ENCODE measurements at regions not wholly inside any gene's neighbourhood (a gene's known extent, or its start where the extent isn't known, plus 50 kb on each side); places are given as distances from the start of the nearest gene placed in this dataset.

DNA sequence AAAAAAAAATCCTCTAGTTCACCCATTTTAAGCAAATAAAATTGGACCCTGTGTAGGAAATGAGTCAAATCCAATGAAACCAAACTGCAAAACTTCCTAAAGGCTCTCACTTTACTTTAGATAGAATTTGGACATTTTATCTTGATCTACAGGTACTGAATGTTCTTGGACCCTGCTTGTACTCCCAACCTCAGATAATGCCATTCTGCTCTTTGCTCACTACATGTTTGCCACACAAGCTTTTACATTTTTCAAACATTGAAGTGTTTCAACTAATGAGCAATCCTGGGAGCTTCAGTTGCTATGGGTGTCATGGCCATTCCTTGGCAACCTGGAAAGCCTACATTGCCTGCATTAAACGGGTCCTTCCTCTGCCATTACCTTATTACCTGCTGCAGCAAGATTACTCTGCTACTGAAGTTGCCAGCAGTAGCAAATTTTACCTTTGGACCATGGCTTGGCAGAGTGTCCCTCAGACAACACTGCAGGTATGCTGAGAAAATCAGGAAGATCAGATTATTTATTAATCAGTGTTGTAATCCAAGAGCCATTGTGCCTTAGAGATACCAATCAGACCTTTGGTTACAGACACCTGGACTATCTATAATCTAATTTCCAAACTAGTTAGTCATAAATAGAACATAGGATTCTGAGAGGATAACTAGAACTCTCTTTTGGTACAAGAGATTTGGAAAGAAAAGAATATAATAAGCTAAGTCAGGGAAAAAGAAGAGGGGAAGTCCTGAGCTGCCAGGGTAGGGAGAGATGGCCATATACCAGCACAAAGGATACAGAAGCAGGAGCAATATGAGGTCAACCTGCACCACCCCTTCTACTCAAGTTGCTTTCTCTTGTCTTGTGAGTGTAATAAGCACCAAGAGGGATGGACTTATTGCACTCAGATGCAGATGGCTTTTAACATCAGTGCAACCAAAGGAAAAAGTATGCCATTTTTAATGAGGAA, 293.3 kb upstream of the TFPI start:
- in situ Hi-C loops (cut with HindIII; ENCODE audit: low pct_unique_long_range_greater_than_20kb, low sequenced_read_pairs) = no loop called here
- DNase-seq (ENCODE audit: low read depth) = no peak

GRCh38 chr2:187851955-187852561, 297.8 kb upstream of the TFPI start:
- DNase-seq (ENCODE audit: low read depth) = no peak
- in situ Hi-C loops (cut with HindIII; ENCODE audit: low pct_unique_long_range_greater_than_20kb, low sequenced_read_pairs) = no loop called here

DNA sequence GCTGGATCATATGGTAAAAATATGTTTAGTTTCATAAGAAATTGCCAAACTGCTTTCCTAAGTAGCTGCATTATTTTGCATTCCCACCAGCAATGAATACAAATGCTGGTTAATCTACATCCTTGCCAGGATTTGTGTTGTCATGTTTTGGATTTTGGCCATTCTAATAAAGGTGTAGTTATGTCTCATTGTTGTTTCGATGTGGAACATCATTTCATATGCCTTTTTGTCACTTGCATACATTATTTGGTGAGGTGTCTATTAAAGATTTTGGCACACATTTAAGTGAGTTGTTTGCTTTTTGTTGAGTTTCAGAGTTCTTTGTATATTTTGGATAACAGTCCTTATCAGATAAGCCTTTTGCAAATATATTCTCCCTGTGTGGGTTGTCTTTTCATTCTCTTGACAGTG, 299.2 kb upstream of the TFPI start:
- in situ Hi-C loops (cut with HindIII; ENCODE audit: low pct_unique_long_range_greater_than_20kb, low sequenced_read_pairs) = no loop called here
- DNase-seq (ENCODE audit: low read depth) = no peak

DNA sequence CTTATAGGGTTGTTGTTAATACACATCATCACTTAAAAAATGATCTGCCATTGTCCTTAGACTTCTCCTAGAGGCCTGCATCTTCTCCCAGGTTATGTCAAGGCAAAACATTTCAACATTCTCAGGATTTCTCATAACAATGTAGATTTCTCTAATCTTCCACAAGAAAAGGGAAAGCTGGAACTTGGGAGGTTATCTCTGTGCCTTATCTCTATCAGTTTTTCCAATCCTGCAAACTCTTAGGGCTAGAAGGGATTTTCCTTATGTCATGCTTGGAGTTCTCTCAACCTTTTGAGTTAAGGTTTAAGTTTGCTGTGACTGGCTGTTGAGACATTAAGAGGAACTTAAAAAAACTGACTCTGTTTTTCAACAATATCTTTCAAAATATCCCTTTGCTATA, 300.6 kb upstream of the TFPI start:
- no peak for DNase-seq (ENCODE audit: low read depth)
- in situ Hi-C loops (cut with HindIII; ENCODE audit: low pct_unique_long_range_greater_than_20kb, low sequenced_read_pairs) = no loop called here

DNA sequence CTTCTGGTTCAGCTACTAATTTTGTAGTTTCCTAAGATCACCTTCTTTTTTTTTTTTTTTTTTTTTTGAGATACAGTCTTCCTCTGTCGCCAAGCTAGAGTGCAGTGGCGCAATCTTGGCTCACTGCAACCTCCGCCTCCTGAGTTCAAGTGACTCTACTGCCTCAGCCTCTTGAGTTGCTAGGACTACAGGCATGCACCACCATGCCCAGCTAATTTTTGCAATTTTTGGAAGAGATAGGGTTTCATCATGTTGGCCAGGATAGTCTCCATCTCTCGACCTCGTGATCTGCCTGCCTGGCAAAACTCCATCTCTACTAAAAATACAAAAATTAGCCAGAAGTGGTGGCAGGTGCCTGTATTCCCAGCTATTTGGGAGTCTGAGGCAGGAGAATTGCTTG, 301.5 kb upstream of the TFPI start:
- in situ Hi-C loops (cut with HindIII; ENCODE audit: low pct_unique_long_range_greater_than_20kb, low sequenced_read_pairs) = no loop called here
- DNase-seq (ENCODE audit: low read depth) = no peak

DNA sequence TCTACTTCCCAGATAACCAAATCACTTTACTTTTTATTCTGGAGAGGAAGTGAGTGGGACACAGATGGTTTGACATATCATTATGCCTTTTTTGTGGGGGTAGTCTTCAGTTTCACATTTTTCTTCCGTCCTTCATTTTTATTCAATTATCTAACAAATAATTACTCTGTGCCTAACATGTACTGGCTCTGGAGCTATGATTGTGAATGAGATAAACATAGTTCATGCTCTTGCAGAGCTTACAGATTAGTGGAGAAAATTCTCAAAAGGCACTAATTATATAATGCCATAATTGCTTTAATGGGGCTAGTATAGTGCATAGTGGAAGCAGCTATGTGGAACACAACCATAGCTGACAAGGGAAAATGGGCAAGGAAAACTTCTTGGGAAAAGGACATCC, 303.6 kb upstream of the TFPI start:
- DNase-seq (ENCODE audit: low read depth) = no peak
- in situ Hi-C loops (cut with HindIII; ENCODE audit: low pct_unique_long_range_greater_than_20kb, low sequenced_read_pairs) = no loop called here

DNA sequence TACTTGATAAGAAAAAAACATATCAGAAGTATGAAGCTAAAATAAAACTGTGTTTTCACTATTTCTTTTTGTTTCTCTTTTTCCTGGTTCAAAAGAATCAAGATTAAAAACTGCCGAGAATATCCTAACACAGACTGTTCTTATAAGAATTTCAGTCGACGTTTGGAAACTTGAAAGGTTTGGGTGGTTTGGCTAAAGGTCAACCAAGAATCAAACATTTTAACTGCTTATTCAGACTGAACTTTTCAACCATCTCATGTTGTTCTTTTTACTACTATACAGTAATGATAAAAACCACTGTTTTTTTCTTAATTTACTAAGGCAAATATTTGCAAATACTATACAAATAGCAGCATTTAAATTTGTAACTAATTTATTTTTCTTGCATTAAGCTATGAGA, 308.5 kb upstream of the TFPI start:
- no peak for DNase-seq (ENCODE audit: low read depth)
- in situ Hi-C loops (cut with HindIII; ENCODE audit: low pct_unique_long_range_greater_than_20kb, low sequenced_read_pairs) = no loop called here

DNA sequence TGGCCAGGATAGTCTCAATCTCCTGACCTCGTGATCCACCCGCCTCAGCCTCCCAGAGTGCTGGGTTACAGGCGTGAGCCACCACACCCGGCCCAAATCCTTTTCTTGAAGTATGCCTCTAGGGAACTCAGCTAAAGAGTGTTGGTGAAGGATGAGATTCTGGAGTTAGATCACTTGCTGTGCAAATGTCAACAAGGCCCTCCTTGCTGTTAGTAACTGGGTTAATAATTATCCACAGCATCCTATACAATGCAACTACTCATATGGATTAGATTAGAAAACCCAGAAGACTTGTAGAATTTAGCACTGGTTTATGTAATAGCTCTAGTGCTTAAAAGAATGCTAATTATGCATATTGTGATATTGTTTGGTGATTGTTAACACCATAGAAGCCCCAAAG, 310.8 kb upstream of the TFPI start:
- no peak for DNase-seq (ENCODE audit: low read depth)
- in situ Hi-C loops (cut with HindIII; ENCODE audit: low pct_unique_long_range_greater_than_20kb, low sequenced_read_pairs) = no loop called here

DNA sequence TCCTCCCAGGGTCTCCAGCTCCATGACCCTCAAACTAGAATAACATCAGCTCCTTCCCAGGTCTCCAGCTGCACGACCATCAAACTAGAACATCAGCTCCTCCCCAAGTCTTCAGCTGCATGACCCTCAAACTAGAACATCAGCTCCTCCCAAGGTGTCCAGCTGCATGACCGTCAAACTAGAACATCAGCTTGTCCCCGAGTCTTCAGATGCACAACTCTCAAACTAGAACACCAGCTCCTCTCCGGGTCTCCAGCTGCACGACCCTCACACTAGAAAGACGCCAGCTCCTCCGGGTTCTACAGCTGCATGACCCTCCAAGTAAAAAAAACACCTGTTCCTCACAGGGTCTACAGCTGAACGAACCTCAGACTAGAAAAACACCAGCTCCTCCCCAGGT, 312.9 kb upstream of the TFPI start:
- no peak for DNase-seq (ENCODE audit: low read depth)
- in situ Hi-C loops (cut with HindIII; ENCODE audit: low pct_unique_long_range_greater_than_20kb, low sequenced_read_pairs) = no loop called here

DNA sequence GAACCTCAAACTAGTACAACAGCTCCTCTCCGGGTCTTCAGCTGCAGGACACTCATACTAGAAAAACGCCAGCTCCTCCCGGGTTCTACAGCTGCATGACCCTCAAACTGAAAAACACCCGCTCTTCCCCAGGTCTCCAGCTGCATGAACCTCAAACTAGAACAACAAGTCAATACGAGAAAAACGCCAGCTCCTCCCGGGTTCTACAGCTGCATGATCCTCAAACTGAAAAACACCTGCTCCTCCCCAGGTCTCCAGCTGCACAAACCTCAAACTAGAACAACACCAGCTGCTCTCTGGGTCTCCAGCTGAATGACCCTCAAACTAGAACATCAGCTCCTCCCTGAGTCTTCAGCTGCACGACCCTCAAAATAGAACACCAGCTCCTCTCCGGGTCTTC, 315.0 kb upstream of the TFPI start:
- in situ Hi-C loops (cut with HindIII; ENCODE audit: low pct_unique_long_range_greater_than_20kb, low sequenced_read_pairs) = no loop called here
- no peak for DNase-seq (ENCODE audit: low read depth)

DNA sequence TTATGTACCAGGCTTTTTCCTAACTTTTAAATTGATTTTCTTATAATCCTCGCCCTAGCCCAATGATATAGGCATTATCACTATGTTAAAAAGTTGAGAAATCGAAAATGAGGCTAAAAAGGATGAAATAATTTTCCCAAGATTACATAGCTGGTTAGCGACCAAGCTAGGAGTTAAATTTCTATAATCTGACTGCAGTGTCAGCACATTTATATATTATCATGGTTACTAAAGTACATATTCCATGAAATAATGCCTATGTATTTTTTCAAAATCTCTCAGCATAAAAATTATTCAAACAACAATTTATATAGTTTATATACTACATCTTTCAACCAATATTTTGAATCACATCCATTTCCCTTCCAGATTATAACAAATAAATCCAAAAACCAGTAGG, 317.3 kb upstream of the TFPI start:
- in situ Hi-C loops (cut with HindIII; ENCODE audit: low pct_unique_long_range_greater_than_20kb, low sequenced_read_pairs) = no loop called here

DNA sequence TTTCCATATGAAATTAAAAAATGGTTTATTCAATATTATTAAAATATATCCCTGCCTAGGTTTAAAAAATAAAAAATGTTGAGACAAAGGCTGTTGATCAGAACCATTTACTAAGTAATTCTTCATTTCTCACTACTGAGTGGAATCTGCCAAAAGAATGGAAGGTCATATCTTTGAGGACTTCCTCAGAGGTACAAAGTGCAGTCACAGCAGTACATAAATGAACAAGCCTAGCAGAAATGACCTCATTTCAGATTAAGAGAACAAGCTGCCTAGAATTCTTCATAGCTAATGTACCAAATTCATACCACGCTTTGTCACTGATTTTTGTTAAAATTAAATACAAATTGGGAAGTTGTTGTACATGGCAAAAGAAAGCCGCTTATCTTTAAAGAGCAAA, 318.9 kb upstream of the TFPI start:
- DNase-seq (ENCODE audit: low read depth) = no peak

More for the DNA sequence above, 317.3 kb upstream of the TFPI start:
- DNase-seq (ENCODE audit: low read depth) = no peak

GRCh38 chr2:187874786-187875185, 320.6 kb upstream of the TFPI start:
- in situ Hi-C loops (cut with HindIII; ENCODE audit: low pct_unique_long_range_greater_than_20kb, low sequenced_read_pairs) = no loop called here
- no peak for DNase-seq (ENCODE audit: low read depth)

More for the DNA sequence above, 318.9 kb upstream of the TFPI start:
- in situ Hi-C loops (cut with HindIII; ENCODE audit: low pct_unique_long_range_greater_than_20kb, low sequenced_read_pairs) = no loop called here

DNA sequence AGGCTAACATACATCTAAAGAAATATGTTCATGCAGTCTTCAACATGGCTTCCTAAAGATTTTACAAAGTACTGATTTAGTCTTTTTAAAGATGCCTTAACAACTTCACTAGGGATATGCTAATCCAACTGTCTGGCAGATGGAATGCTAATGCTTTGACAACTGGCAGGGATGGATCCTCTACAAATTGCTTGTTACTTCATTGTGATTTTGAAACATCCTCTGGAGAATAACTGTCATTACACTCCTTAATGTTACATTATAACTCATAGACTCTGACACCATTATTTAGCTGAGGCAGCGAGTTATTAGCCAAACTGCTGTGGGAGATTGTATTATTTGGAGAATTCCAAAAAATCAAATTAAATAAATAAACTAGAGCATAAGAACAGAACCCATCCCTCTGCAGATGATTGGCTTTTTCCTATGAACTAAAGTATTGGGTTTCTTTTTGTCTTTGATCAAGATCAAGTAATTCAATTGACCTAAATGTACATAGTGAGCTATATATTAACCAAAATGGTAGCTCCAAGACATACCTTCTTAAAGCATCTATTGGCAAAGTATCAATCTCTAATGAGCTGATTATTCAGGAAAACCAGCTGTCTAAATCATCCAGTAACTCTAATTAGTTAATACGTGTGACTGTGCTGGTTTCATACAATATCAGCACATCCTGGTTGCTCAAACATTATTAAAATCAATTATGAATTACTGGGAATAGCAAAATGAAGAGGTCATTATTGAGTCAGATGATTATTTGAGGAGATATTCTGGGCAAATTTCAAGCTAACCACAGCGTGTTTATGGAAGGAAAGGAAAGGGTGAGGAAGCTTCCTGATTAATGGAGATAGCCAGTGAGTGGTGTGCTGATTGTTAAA, 321.3 kb upstream of the TFPI start:
- DNase-seq (ENCODE audit: low read depth) = no peak
- in situ Hi-C loops (cut with HindIII; ENCODE audit: low pct_unique_long_range_greater_than_20kb, low sequenced_read_pairs) = no loop called here

GRCh38 chr2:187876554-187876953, 322.3 kb upstream of the TFPI start:
- no peak for DNase-seq (ENCODE audit: low read depth)
- in situ Hi-C loops (cut with HindIII; ENCODE audit: low pct_unique_long_range_greater_than_20kb, low sequenced_read_pairs) = no loop called here

GRCh38 chr2:187877391-187877790, 323.2 kb upstream of the TFPI start:
- no peak for DNase-seq (ENCODE audit: low read depth)
- in situ Hi-C loops (cut with HindIII; ENCODE audit: low pct_unique_long_range_greater_than_20kb, low sequenced_read_pairs) = no loop called here

DNA sequence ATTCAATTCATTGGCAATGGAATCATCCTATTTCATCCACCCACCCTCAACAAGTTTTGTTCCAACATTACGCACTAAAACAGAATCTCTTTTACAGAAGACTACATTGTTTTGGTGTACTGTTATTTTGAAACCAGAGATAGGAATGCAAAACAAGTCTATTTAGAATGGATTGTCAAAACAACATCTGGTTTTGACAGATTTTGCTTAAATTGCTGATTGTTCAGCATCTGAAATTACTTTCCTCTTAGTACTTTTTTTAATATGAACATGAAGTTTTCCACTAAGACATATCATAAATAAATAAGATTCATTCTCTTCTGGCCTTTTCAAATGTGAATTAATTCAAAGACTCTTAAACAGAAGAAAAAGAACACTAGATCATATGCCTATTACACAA, 323.9 kb upstream of the TFPI start:
- no peak for DNase-seq (ENCODE audit: low read depth)
- in situ Hi-C loops (cut with HindIII; ENCODE audit: low pct_unique_long_range_greater_than_20kb, low sequenced_read_pairs) = no loop called here

- no peak for DNase-seq (ENCODE audit: low read depth)
- in situ Hi-C loops (cut with HindIII; ENCODE audit: low pct_unique_long_range_greater_than_20kb, low sequenced_read_pairs) = no loop called here
These were observed 325.3 kb upstream of the TFPI start for GRCh38 chr2:187879491-187879890.

DNA sequence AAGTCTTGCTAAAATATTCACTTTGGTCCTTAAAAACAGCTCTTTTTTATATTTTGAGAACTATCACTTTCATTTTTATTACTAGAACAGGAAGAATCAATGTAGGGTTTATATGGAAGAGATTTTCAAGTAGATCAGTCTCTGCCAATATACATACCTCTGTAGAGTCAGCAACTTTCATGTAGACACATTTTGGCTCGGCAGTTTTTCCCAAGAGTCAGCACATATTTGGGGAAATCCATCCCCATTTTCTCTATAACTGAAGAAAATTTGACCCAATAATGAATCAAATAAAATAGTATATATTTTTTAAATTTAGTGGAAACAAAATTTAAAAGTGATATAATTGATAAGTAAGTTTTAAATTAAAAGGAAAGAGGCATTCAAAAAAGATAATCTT, 329.8 kb upstream of the TFPI start:
- DNase-seq (ENCODE audit: low read depth) = no peak
- in situ Hi-C loops (cut with HindIII; ENCODE audit: low pct_unique_long_range_greater_than_20kb, low sequenced_read_pairs) = no loop called here
